ENCODE measurements at regions not wholly inside any gene's neighbourhood (a gene's known extent, or its start where the extent isn't known, plus 50 kb on each side); places are given as distances from the start of the nearest gene placed in this dataset.

- Histone ChIP-seq H3K27me3 (ENCODE audit: insufficient read depth, poor library complexity, severe bottlenecking) (no peaks in the 10 kb centered on the region), H3K4me3 (replicated peaks; ENCODE audit: insufficient read depth, low read length) (no peak overlapping the region), H3K27ac (replicated peaks) (no peak overlapping the region)
- no peak for DNase-seq (ENCODE audit: low read depth in 1 of 2, low spot score in 1 of 2)
- no peak for TF ChIP-seq POLR2AphosphoS5 (IDR thresholded peaks at IDR 0.05; ENCODE audit: low read depth)
- TF ChIP-seq GABPA (IDR thresholded peaks at IDR 0.05; ENCODE audit: low read depth): no peak
- TF ChIP-seq, protein P1, sequence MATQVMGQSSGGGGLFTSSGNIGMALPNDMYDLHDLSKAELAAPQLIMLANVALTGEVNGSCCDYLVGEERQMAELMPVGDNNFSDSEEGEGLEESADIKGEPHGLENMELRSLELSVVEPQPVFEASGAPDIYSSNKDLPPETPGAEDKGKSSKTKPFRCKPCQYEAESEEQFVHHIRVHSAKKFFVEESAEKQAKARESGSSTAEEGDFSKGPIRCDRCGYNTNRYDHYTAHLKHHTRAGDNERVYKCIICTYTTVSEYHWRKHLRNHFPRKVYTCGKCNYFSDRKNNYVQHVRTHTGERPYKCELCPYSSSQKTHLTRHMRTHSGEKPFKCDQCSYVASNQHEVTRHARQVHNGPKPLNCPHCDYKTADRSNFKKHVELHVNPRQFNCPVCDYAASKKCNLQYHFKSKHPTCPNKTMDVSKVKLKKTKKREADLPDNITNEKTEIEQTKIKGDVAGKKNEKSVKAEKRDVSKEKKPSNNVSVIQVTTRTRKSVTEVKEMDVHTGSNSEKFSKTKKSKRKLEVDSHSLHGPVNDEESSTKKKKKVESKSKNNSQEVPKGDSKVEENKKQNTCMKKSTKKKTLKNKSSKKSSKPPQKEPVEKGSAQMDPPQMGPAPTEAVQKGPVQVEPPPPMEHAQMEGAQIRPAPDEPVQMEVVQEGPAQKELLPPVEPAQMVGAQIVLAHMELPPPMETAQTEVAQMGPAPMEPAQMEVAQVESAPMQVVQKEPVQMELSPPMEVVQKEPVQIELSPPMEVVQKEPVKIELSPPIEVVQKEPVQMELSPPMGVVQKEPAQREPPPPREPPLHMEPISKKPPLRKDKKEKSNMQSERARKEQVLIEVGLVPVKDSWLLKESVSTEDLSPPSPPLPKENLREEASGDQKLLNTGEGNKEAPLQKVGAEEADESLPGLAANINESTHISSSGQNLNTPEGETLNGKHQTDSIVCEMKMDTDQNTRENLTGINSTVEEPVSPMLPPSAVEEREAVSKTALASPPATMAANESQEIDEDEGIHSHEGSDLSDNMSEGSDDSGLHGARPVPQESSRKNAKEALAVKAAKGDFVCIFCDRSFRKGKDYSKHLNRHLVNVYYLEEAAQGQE (IDR thresholded peaks at IDR 0.05; ENCODE audit: insufficient replicate concordance, low read depth): no peak
- no peak for TF ChIP-seq CTCF (IDR thresholded peaks at IDR 0.05; ENCODE audit: insufficient read depth, low read length)
- no peak for TF ChIP-seq SPI1 (IDR thresholded peaks at IDR 0.05; ENCODE audit: borderline replicate concordance, low read depth)
These were observed 121.5 kb upstream of the SNX2 start for GRCh38 chr5:122653087-122654017.

- no peak for TF ChIP-seq GABPA (IDR thresholded peaks at IDR 0.05; ENCODE audit: low read depth)
- TF ChIP-seq POLR2AphosphoS5 (IDR thresholded peaks at IDR 0.05; ENCODE audit: low read depth): no peak
- TF ChIP-seq, protein P1 (IDR thresholded peaks at IDR 0.05; ENCODE audit: insufficient replicate concordance, low read depth): no peak
- TF ChIP-seq CTCF (IDR thresholded peaks at IDR 0.05; ENCODE audit: insufficient read depth, low read length): no peak
- no peak for TF ChIP-seq SPI1 (IDR thresholded peaks at IDR 0.05; ENCODE audit: borderline replicate concordance, low read depth)
- no peak for DNase-seq (ENCODE audit: low read depth in 1 of 2, low spot score in 1 of 2)
- H3K27ac ChIP-seq (replicated peaks): no peak overlapping the region
- H3K4me3 ChIP-seq (replicated peaks; ENCODE audit: insufficient read depth, low read length): no peak overlapping the region
- H3K27me3 ChIP-seq (ENCODE audit: insufficient read depth, poor library complexity, severe bottlenecking): no peaks in the 10 kb centered on the region
These were observed 118.7 kb upstream of the SNX2 start for GRCh38 chr5:122656160-122656559.

DNA sequence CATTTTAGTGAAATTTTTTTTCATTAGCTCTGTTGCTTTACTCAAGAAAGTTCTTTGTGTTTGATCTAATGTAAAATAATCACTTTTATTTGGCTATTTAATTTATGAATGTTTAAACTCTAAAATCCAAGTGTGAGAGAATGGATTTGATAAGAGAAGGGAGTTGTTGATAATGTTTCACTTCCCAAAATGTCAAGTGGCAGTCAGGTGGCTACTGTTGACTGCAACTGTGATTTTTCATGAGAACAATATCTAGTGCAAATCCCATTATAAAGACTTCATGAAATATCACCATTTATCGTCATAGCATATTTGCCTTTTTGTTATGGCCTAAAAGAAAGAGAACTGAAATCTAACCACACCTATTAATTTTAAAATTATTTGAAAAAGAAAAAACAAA is 118.3 kb upstream of the SNX2 start:
- H3K27ac ChIP-seq (replicated peaks): no peak overlapping the region
- TF ChIP-seq SPI1 (IDR thresholded peaks at IDR 0.05; ENCODE audit: borderline replicate concordance, low read depth) (no peak), POLR2AphosphoS5 (IDR thresholded peaks at IDR 0.05; ENCODE audit: low read depth) (no peak), CTCF (IDR thresholded peaks at IDR 0.05; ENCODE audit: insufficient read depth, low read length) (no peak), GABPA (IDR thresholded peaks at IDR 0.05; ENCODE audit: low read depth) (no peak)
- TF ChIP-seq, protein P1 (IDR thresholded peaks at IDR 0.05; ENCODE audit: insufficient replicate concordance, low read depth): no peak

More for the DNA sequence above, 118.3 kb upstream of the SNX2 start:
- Histone ChIP-seq H3K4me3 (replicated peaks; ENCODE audit: insufficient read depth, low read length) (no peak overlapping the region), H3K27me3 (ENCODE audit: insufficient read depth, poor library complexity, severe bottlenecking) (no peaks in the 10 kb centered on the region)
- no peak for DNase-seq (ENCODE audit: low read depth in 1 of 2, low spot score in 1 of 2)
